Ishikawa (cell line): ENCODE measurements at regions not wholly inside any gene's neighbourhood (a gene's known extent, or its start where the extent isn't known, plus 50 kb on each side); places are given as distances from the start of the nearest gene placed in this dataset.

Experiments
- CEBPB ChIP-seq: IDR thresholded peaks from 2 replicates; pipeline ENCODE4 v1.6.1; 2012
- CREB1 ChIP-seq: IDR thresholded peaks from 2 replicates; pipeline ENCODE4 v1.6.1; 2012; ENCODE audit warnings: low read depth
- EGR1 ChIP-seq: IDR thresholded peaks from 2 replicates; pipeline ENCODE4 v1.6.1; 2012
- EP300 ChIP-seq: IDR thresholded peaks from 2 replicates; pipeline ENCODE4 v1.6.1; 2012; ENCODE audit warnings: borderline replicate concordance
- FOXM1 ChIP-seq: IDR thresholded peaks from 2 replicates; pipeline ENCODE4 v1.6.1; 2012; ENCODE audit warnings: low read depth, borderline replicate concordance
- MAX ChIP-seq: IDR thresholded peaks from 2 replicates; pipeline ENCODE4 v1.6.1; 2012
- NFIC ChIP-seq: IDR thresholded peaks from 2 replicates; pipeline ENCODE4 v1.6.1; 2012
- RAD21 ChIP-seq: IDR thresholded peaks from 2 replicates; pipeline ENCODE4 v1.6.1; 2012; ENCODE audit warnings: low read depth
- REST ChIP-seq: IDR thresholded peaks from 2 replicates; pipeline ENCODE4 v1.6.1; 2012; ENCODE audit warnings: low read depth, mild to moderate bottlenecking
- TAF1 ChIP-seq: IDR thresholded peaks from 2 replicates; pipeline ENCODE4 v1.6.1; 2012; ENCODE audit warnings: low read depth, mild to moderate bottlenecking
- TCF12 ChIP-seq: IDR thresholded peaks from 2 replicates; pipeline ENCODE4 v1.6.1; 2012; ENCODE audit warnings: low read depth
- TEAD4 ChIP-seq: IDR thresholded peaks from 2 replicates; pipeline ENCODE4 v1.6.1; 2012
- USF1 ChIP-seq: IDR thresholded peaks from 2 replicates; pipeline ENCODE4 v1.6.1; 2012
- YY1 ChIP-seq: IDR thresholded peaks from 2 replicates; pipeline ENCODE4 v1.6.1; 2012; ENCODE audit warnings: low read depth
- ZBTB7A ChIP-seq: IDR thresholded peaks from 2 replicates; pipeline ENCODE4 v1.6.1; 2012; ENCODE audit warnings: low read depth

GRCh38 chr7:113751547-113751946 lies 167.3 kb downstream of the PPP1R3A start:
- TF ChIP-seq CEBPB, result no peak
- no peak for TF ChIP-seq NFIC
- TF ChIP-seq ZBTB7A, result no peak
- TF ChIP-seq TEAD4, result no peak

- TF ChIP-seq CREB1 (no peak), NFIC (no peak), MAX (no peak), ZBTB7A (no peak), RAD21 (no peak), FOXM1 (no peak)
Observed at GRCh38 chr7:113742377-113742776, 176.4 kb downstream of the PPP1R3A start.

- no peak for TF ChIP-seq CEBPB
- TF ChIP-seq FOXM1, result no peak
- no peak for TF ChIP-seq MAX
- no peak for TF ChIP-seq ZBTB7A
- TF ChIP-seq TEAD4, result no peak
- no peak for TF ChIP-seq TCF12
- TF ChIP-seq REST, result no peak
- no peak for TF ChIP-seq TAF1
- TF ChIP-seq NFIC, result no peak
- no peak for TF ChIP-seq RAD21
Observed at GRCh38 chr7:113731571-113731970, 187.2 kb downstream of the PPP1R3A start.

DNA sequence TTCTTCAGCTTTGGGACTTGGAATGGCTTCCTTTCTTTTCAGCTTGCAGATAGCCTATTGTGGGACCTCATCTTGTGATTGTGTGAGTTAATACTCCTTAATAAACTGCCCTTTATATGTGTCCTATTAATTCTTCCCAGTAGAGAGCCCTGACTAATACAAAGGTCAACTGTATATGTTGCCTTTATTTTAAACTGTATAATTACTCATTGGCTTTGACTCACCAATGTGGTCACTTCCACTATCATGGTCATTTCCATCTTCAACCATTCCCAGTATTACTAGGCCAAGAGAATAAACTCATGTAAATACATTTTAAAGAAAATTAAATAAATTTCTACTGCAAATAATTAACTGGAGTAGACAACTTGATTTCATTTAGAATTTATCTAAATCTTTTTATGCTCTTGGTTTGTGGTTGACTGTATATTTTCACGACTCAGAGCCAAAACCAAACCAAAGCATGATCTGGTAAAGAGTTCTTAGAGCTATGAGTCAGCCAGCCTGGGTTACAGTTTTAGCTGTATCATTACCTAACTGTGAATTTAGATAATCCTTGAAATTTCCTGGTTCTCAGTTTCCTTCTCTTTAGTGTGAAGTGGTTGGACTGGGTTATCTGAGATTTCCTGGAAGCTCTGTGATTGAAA lies 188.4 kb downstream of the PPP1R3A start:
- no peak for TF ChIP-seq USF1

DNA sequence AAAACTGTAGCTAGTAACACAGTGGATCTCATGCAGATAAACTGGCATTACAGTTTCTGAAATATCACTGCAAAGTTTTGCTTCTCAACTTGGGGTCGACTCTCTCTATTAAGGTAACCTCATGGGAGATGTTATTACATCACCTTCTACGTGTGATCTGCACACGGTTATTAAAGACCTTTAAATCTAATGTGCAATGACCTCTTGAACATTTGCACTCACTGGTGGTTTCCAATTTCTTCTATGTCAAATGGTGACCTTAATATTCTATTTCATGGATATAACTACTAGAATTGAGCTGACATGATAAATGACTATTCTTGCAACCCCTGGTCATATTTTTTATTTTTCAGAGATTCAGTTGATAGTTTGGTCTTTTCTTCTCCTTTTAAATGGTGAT lies 191.3 kb downstream of the PPP1R3A start:
- TF ChIP-seq FOXM1, result no peak
- TF ChIP-seq RAD21, result no peak
- no peak for TF ChIP-seq NFIC
- TF ChIP-seq YY1, result no peak
- TF ChIP-seq CREB1, result no peak
- TF ChIP-seq TAF1, result no peak
- no peak for TF ChIP-seq USF1

GRCh38 chr7:113722006-113722405 lies 196.8 kb downstream of the PPP1R3A start:
- TF ChIP-seq TAF1 (no peak), USF1 (no peak), YY1 (no peak), MAX (no peak), EP300 (no peak), EGR1 (no peak), TCF12 (no peak), CREB1 (no peak)

DNA sequence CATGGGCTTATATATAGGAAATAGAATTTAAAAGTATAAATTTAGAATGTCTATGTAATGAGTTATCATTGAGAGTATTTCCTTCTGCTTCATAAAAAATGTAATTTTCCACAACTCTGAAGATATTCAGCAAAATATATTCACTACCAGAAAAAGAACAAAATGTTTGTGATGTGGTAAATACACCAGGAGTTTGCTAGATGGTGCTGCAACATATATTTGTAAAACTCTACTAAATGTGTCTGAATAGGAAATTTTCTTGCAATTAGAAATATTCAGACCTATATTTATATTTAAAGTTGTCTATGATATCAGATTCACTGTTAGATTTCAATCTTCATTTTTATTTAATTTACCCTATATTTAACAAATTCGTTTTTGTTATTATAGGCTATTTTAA lies 201.1 kb downstream of the PPP1R3A start:
- no peak for TF ChIP-seq EGR1
- no peak for TF ChIP-seq TCF12
- no peak for TF ChIP-seq USF1
- no peak for TF ChIP-seq YY1
- no peak for TF ChIP-seq FOXM1
- TF ChIP-seq EP300, result no peak
- TF ChIP-seq TEAD4, result no peak
- no peak for TF ChIP-seq REST
- TF ChIP-seq RAD21, result no peak
- no peak for TF ChIP-seq MAX
